Karpas-422 (cell line): ENCODE measurements at regions not wholly inside any gene's neighbourhood (a gene's known extent, or its start where the extent isn't known, plus 50 kb on each side); places are given as distances from the start of the nearest gene placed in this dataset.

Experiments used
- DNase-seq: peaks from one replicate; pipeline ENCODE4 v3.0.0-alpha.2; 2015
- H2AFZ ChIP-seq: fragments of 200-600 bp; sonication (generic); 2 replicates; pipeline ENCODE4 v1.6.1; 2014; ENCODE audit warnings: antibody characterized with exemption, low read length, mixed read lengths
- H3K27ac ChIP-seq: fragments of 200-600 bp; sonication (generic); 2 replicates; pipeline ENCODE4 v1.5.1; 2014; ENCODE audit warnings: mild to moderate bottlenecking, low read length, moderate library complexity
- H3K27me3 ChIP-seq: fragments of 200-600 bp; sonication (generic); 2 replicates; pipeline ENCODE4 v1.6.1; 2014; ENCODE audit warnings: low read length, mixed read lengths
- H3K36me3 ChIP-seq: fragments of 200-600 bp; sonication (generic); 2 replicates; pipeline ENCODE4 v1.6.1; 2014; ENCODE audit warnings: low read length, mixed read lengths; ENCODE audit not compliant: insufficient read depth
- H3K4me1 ChIP-seq: fragments of 200-600 bp; sonication (generic); 2 replicates; pipeline ENCODE4 v1.6.1; 2014; ENCODE audit warnings: mild to moderate bottlenecking, low read length, mixed read lengths
- H3K4me2 ChIP-seq: fragments of 200-600 bp; sonication (generic); 2 replicates; pipeline ENCODE4 v1.6.1; 2014; ENCODE audit warnings: low read length, low read depth, mild to moderate bottlenecking; ENCODE audit not compliant: poor library complexity, severe bottlenecking
- H3K4me3 ChIP-seq: fragments of 200-600 bp; sonication (generic); 2 replicates; pipeline ENCODE4 v1.5.1; 2014; ENCODE audit warnings: mild to moderate bottlenecking, antibody characterized with exemption, low read length, mixed read lengths
- H3K79me2 ChIP-seq: fragments of 200-600 bp; sonication (generic); 2 replicates; pipeline ENCODE4 v1.6.1; 2014; ENCODE audit warnings: mild to moderate bottlenecking, low read length, mixed read lengths
- H3K9ac ChIP-seq: fragments of 200-600 bp; sonication (generic); 2 replicates; pipeline ENCODE4 v1.6.0; 2014; ENCODE audit warnings: low read length
- H3K9me2 ChIP-seq: fragments of 200-600 bp; sonication (generic), shearing (Covaris generic); replicated peaks from 2 replicates; pipeline ENCODE4 v1.6.0; 2014; ENCODE audit warnings: mild to moderate bottlenecking, low read length, moderate library complexity; ENCODE audit not compliant: insufficient read depth
- H3K9me3 ChIP-seq: fragments of 300-700, 200-600 bp; sonication (generic); 2 replicates; pipeline ENCODE4 v1.6.1; 2014; ENCODE audit warnings: low read length, mixed read lengths
- H4K20me1 ChIP-seq: fragments of 200-600 bp; sonication (generic); 2 replicates; pipeline ENCODE4 v1.6.1; 2014; ENCODE audit warnings: mild to moderate bottlenecking, antibody characterized with exemption, low read length, low read depth; ENCODE audit not compliant: insufficient read depth

DNA sequence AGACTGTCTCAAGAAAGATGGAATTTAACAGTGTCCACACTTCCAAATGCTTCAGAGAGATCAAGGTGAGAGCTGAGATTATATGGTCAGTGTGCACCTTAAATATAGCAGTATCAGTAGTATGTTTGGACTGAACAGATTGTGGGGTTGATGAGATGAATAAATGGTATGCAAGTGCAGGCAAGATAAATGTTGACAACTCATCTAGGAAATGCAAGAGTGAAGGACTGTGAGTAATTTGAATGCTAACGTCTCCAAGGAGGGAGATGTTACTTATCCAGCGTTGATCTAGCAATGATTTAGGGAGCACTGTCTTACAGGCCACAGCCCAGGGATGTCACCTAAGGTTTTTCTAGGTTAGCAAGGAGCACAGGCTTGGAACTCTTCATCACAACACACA is 170.7 kb upstream of the GALNT2 start:
- no peaks in the 10 kb centered on the region for H3K36me3 ChIP-seq

DNA sequence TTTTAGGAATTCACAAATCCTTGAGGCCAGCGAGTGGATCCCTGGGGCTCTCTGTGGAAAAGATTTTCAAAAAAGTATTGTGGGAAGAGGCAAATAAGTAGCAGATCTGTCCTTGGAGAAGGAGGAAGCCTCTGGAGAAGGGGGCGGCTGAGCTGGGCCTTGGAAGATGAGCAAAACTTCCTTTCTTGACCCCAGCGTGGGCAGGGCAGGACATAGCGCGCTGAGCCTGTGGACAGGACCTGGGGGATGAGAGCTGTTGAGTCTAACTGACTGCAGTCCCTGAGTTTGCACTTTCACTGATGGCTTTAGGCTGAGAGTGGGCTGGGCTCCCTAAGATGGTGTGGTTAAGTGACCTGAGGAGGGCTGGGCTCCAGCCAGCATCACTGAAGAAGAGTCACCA is 170.2 kb upstream of the GALNT2 start:
- H3K36me3 ChIP-seq = no peaks in the 10 kb centered on the region
- no peak for DNase-seq

More for the DNA sequence above, 170.7 kb upstream of the GALNT2 start:
- DNase-seq = no peak
- H2AFZ ChIP-seq = no peak overlapping the region
- H3K4me2 ChIP-seq = no peak overlapping the region
- H3K9ac ChIP-seq = no peak overlapping the region
- no peaks in the 10 kb centered on the region for H3K9me2 ChIP-seq
- H3K9me3 ChIP-seq = no peaks in the 10 kb centered on the region
- H4K20me1 ChIP-seq = no peaks in the 10 kb centered on the region
- H3K4me1 ChIP-seq = no peaks in the 10 kb centered on the region
- H3K4me3 ChIP-seq = no peak overlapping the region
- H3K79me2 ChIP-seq = no peaks in the 10 kb centered on the region
- no peaks in the 10 kb centered on the region for H3K27me3 ChIP-seq
- H3K27ac ChIP-seq = no peak overlapping the region

DNA sequence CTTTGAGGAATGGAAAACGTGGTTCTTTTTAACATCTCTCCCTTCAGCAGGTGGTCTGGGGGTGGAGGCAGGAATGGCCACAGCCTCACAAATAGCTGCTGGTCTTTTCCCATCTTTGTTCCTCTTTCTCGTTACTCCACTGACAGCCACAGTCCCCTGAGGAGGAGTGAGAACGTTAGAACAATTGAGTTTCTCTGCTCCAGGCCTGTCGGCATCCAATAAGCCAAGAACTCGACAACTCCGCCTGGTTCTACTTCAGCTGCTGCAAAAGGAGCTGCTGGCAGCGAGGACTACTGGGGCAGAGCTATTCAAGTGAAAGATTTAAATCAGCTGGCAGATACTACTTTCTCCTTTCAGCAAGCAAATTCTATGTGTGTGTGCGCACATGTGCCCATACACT is 169.5 kb upstream of the GALNT2 start:
- Histone ChIP-seq H3K4me1 (no peaks in the 10 kb centered on the region), H3K9me2 (no peaks in the 10 kb centered on the region), H3K9me3 (no peaks in the 10 kb centered on the region), H3K9ac (no peak overlapping the region), H2AFZ (no peak overlapping the region), H3K27me3 (no peaks in the 10 kb centered on the region), H3K36me3 (no peaks in the 10 kb centered on the region), H3K4me2 (no peak overlapping the region), H4K20me1 (no peaks in the 10 kb centered on the region), H3K79me2 (no peaks in the 10 kb centered on the region), H3K4me3 (no peak overlapping the region), H3K27ac (no peak overlapping the region)
- DNase-seq = no peak

More for the DNA sequence above, 170.2 kb upstream of the GALNT2 start:
- no peaks in the 10 kb centered on the region for H3K9me2 ChIP-seq
- no peaks in the 10 kb centered on the region for H4K20me1 ChIP-seq
- H3K79me2 ChIP-seq = no peaks in the 10 kb centered on the region
- H3K27ac ChIP-seq = no peak overlapping the region
- H3K9ac ChIP-seq = no peak overlapping the region
- no peak overlapping the region for H3K4me3 ChIP-seq
- H3K4me1 ChIP-seq = no peaks in the 10 kb centered on the region
- H3K4me2 ChIP-seq = no peak overlapping the region
- H3K9me3 ChIP-seq = no peaks in the 10 kb centered on the region
- H2AFZ ChIP-seq = no peak overlapping the region
- H3K27me3 ChIP-seq = no peaks in the 10 kb centered on the region

DNA sequence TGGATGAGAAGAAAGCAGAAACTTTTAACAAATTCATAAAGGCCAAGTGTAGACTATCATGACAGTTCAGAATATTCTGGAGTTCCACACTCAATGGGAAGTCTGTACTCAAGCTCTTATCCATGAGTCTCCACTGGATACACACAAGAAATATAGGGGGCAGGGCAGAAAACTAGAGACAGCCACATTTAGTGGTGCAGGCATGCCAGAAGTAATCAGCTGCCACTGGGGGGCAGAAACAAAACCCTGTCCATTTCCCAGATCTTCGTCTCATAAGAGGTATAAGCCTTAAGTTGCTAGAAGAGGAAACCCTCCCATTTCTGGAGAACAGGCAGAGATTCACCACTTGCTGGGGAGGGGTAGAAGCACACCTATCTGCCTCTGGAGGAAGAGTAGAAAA is 166.8 kb upstream of the GALNT2 start:
- no peak for DNase-seq
- no peak overlapping the region for H3K4me2 ChIP-seq
- H4K20me1 ChIP-seq = no peaks in the 10 kb centered on the region
- H3K9me3 ChIP-seq = no peaks in the 10 kb centered on the region
- no peaks in the 10 kb centered on the region for H3K79me2 ChIP-seq
- no peaks in the 10 kb centered on the region for H3K9me2 ChIP-seq
- H2AFZ ChIP-seq = no peak overlapping the region
- no peak overlapping the region for H3K4me3 ChIP-seq
- H3K27ac ChIP-seq = no peak overlapping the region
- H3K27me3 ChIP-seq = no peaks in the 10 kb centered on the region
- no peaks in the 10 kb centered on the region for H3K36me3 ChIP-seq
- H3K4me1 ChIP-seq = no peaks in the 10 kb centered on the region
- no peak overlapping the region for H3K9ac ChIP-seq

DNA sequence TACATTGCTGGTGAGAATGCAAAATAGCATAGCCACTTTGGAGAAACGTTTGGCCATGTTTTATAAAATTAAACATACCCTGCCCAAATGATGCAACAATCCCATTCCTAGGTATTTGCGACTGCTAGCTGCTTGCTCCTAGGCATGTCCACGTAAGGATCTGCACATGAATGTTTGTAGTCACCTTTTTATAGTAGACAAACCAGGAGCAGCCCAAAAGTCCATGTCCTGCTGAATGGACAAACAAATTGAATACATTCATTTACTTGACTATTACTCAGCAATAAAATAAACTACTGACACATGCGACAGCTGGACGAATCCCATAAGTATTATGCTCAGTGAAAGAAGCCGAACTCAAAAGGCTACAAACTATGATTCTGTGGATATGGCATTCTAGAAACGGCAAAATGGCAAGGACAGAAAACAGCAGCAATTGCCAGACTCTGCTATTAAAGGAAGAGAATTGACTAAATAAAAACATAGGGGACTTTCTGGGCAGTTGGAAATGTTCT is 161.9 kb upstream of the GALNT2 start:
- no peak overlapping the region for H3K4me2 ChIP-seq
- H3K4me1 ChIP-seq = no peaks in the 10 kb centered on the region
- no peaks in the 10 kb centered on the region for H3K36me3 ChIP-seq
- no peak overlapping the region for H3K27ac ChIP-seq
- H4K20me1 ChIP-seq = no peaks in the 10 kb centered on the region
- H2AFZ ChIP-seq = no peak overlapping the region
- no peaks in the 10 kb centered on the region for H3K9me3 ChIP-seq
- no peak overlapping the region for H3K4me3 ChIP-seq
- H3K79me2 ChIP-seq = no peaks in the 10 kb centered on the region
- no peaks in the 10 kb centered on the region for H3K27me3 ChIP-seq
- no peaks in the 10 kb centered on the region for H3K9me2 ChIP-seq
- no peak overlapping the region for H3K9ac ChIP-seq
- no peak for DNase-seq

DNA sequence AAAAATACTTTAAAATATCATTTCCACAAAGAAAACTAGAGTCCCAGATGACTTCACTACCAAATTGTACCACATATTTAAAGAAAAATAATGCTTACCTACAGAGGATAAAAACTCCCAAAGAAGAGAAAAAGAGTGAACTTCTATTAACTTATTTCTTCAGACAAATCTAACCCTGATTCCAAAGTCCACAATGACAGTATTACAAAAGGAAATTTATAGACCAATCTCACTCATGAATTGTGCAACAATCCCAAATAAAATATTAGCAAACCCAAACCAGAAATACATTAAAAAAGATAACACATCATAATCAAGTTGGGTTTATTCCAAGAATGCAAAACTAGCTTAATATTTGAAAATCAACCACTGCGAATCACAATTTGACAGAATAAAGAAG is 161.4 kb upstream of the GALNT2 start:
- no peak overlapping the region for H3K27ac ChIP-seq
- H3K36me3 ChIP-seq = no peaks in the 10 kb centered on the region
- H4K20me1 ChIP-seq = no peaks in the 10 kb centered on the region
- no peak overlapping the region for H3K4me3 ChIP-seq
- H3K9ac ChIP-seq = no peak overlapping the region
- DNase-seq = no peak
- H3K9me3 ChIP-seq = no peaks in the 10 kb centered on the region
- H3K27me3 ChIP-seq = no peaks in the 10 kb centered on the region
- H2AFZ ChIP-seq = no peak overlapping the region
- no peaks in the 10 kb centered on the region for H3K79me2 ChIP-seq
- no peaks in the 10 kb centered on the region for H3K4me1 ChIP-seq
- no peaks in the 10 kb centered on the region for H3K9me2 ChIP-seq
- no peak overlapping the region for H3K4me2 ChIP-seq

DNA sequence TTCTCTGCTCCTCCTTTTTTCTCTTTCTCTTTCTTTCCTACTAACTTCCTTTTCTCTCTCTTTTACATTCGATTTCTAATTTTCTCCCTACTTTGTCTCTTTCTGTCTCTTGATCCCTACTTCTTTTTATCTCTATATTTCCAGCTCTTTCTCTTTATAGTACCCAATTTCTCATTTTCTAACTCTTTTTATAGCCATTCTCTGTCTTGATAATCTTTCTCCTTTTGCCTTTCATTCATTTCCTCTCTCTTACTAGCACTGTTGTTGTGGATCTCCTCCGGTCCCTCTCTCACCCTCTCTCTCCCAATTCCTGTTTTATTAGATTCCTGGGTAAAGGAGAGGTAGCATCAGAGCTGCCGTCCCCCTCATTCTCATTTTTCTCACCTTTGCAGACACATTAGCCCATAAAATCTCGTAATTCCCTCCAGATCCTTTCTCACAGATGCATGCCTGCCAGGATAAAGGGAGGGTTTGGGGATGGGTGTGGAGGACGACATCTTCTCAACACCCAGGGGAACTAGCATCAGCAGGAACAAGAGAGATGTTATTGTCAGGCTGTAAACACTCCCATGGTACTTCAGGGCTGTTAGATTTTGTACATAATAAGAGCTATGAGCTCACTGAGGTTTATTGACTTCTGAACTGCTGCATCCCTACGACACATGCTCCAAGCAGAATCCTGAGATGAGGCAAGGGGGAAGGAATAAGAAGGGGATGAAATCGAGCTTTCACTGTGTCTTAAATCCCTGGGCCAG is 159.0 kb upstream of the GALNT2 start:
- H3K4me1 ChIP-seq = no peaks in the 10 kb centered on the region
- no peak overlapping the region for H3K9ac ChIP-seq
- no peak overlapping the region for H3K27ac ChIP-seq
- no peak for DNase-seq
- H3K4me2 ChIP-seq = no peak overlapping the region
- no peaks in the 10 kb centered on the region for H3K36me3 ChIP-seq
- H2AFZ ChIP-seq = no peak overlapping the region
- no peak overlapping the region for H3K4me3 ChIP-seq
- no peaks in the 10 kb centered on the region for H3K9me2 ChIP-seq
- H3K9me3 ChIP-seq = no peaks in the 10 kb centered on the region
- no peaks in the 10 kb centered on the region for H4K20me1 ChIP-seq
- no peaks in the 10 kb centered on the region for H3K79me2 ChIP-seq
- H3K27me3 ChIP-seq = no peaks in the 10 kb centered on the region

DNA sequence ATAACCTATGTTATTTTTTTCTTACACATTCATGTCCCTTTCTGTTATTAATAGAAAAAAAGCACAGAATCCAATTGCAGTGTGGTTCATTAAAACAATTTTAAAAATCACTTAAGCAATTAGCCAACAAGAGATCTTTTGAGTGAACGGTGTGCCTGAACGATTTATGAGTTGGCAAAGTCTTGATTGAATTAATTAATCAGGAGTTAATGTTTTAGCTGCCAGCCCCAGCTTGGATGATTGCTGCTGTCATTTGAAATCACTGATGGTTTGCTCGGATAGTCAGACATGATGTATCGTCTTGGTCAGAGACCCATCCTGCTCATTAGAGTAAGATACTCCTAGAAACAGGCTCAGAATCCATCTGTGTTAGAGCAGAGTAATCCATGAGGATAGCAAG is 158.3 kb upstream of the GALNT2 start:
- Histone ChIP-seq H3K27me3 (no peaks in the 10 kb centered on the region), H3K4me3 (no peak overlapping the region), H3K9me2 (no peaks in the 10 kb centered on the region), H3K9me3 (no peaks in the 10 kb centered on the region), H4K20me1 (no peaks in the 10 kb centered on the region), H2AFZ (no peak overlapping the region), H3K9ac (no peak overlapping the region), H3K4me1 (no peaks in the 10 kb centered on the region), H3K4me2 (no peak overlapping the region), H3K36me3 (no peaks in the 10 kb centered on the region), H3K27ac (no peak overlapping the region), H3K79me2 (no peaks in the 10 kb centered on the region)
- no peak for DNase-seq
